HL-60 (cell line): ENCODE measurements at regions not wholly inside any gene's neighbourhood (a gene's known extent, or its start where the extent isn't known, plus 50 kb on each side); places are given as distances from the start of the nearest gene placed in this dataset.

Experiments
- DNase-seq, 2 experiments: peaks; one replicate each; pipeline ENCODE4 v3.0.0-alpha.2; 2010 to 2020; ENCODE audit warnings: low read depth in 1 of 2, low spot score in 1 of 2
- H3K27ac ChIP-seq: fragments of 250-450 bp; sonication (Bioruptor Pico); replicated peaks from 2 replicates; pipeline ENCODE4 v1.5.1; 2020; ENCODE audit warnings: mild to moderate bottlenecking, moderate library complexity
- H3K27me3 ChIP-seq: fragments of 250-450 bp; sonication (Bioruptor Pico); 2 replicates; pipeline ENCODE4 v1.5.1; 2021; ENCODE audit warnings: mild to moderate bottlenecking, moderate library complexity; ENCODE audit not compliant: insufficient read depth, poor library complexity, severe bottlenecking
- H3K4me3 ChIP-seq: replicated peaks from 2 replicates; pipeline ENCODE4 v1.5.1; 2011; ENCODE audit warnings: mild to moderate bottlenecking, control low read depth, low read length; ENCODE audit not compliant: insufficient read depth
- GABPA ChIP-seq: IDR thresholded peaks from 2 replicates; pipeline ENCODE4 v1.6.1; 2012; ENCODE audit warnings: low read depth
- POLR2AphosphoS5 ChIP-seq: IDR thresholded peaks from 2 replicates; pipeline ENCODE4 v1.6.1; 2012; ENCODE audit warnings: low read depth
- SPI1 ChIP-seq: IDR thresholded peaks from 2 replicates; pipeline ENCODE4 v1.6.1; 2012; ENCODE audit warnings: low read depth, mild to moderate bottlenecking, borderline replicate concordance
- TF ChIP-seq, protein P1 (sequence below): IDR thresholded peaks from 2 replicates; pipeline ENCODE4 v1.6.1; 2012; ENCODE audit warnings: low read depth; ENCODE audit not compliant: insufficient replicate concordance
- TF ChIP-seq, protein P2 (sequence below): IDR thresholded peaks from one replicate; pipeline ENCODE4 v1.5.1; 2011; ENCODE audit warnings: low read length, control low read depth, inconsistent platforms; ENCODE audit not compliant: insufficient read depth

DNA sequence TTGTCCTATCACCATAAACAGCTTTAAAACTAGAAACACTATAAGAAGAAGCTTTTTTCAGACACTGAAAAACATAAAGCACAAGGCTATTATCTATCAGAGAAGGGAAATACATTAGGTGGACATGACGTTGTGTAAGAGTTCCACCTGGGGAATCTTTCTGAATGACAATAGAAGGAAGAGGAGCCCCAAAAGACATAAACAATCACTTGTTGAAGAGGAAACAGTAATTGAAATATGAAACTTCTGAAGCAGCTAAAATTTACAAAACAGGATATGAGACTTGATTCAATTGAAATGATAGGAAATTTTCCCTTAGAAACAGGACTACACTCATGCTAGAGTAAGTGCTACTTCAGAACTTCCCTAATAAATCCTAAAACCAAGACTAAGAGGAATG, 933.6 kb downstream of the EFNA5 start:
- Histone ChIP-seq H3K27ac (no peak overlapping the region), H3K27me3 (no peaks in the 10 kb centered on the region), H3K4me3 (no peak overlapping the region)
- no peak for DNase-seq
- no peak for TF ChIP-seq SPI1

DNA sequence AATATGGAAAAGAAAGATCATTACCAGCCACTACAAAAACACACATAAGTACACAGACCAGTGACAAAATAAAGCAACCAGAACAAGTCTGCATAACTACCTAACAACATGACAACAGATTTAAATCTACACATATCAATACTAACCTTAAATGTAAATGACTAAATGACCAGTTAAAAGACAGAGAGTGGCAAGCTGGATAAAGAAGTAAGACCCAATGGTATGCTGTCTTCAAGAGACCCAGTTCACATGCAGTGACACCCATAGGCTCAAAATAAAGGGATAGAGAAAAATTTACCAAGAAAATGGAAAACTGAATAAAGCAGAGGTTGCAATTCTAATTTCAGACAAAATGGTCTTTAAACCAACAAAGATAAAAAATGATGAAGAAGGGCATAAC, 938.1 kb downstream of the EFNA5 start:
- Histone ChIP-seq H3K27me3 (no peaks in the 10 kb centered on the region), H3K4me3 (no peak overlapping the region), H3K27ac (no peak overlapping the region)
- DNase-seq, result no peak
- no peak for TF ChIP-seq GABPA
- TF ChIP-seq, protein P1, sequence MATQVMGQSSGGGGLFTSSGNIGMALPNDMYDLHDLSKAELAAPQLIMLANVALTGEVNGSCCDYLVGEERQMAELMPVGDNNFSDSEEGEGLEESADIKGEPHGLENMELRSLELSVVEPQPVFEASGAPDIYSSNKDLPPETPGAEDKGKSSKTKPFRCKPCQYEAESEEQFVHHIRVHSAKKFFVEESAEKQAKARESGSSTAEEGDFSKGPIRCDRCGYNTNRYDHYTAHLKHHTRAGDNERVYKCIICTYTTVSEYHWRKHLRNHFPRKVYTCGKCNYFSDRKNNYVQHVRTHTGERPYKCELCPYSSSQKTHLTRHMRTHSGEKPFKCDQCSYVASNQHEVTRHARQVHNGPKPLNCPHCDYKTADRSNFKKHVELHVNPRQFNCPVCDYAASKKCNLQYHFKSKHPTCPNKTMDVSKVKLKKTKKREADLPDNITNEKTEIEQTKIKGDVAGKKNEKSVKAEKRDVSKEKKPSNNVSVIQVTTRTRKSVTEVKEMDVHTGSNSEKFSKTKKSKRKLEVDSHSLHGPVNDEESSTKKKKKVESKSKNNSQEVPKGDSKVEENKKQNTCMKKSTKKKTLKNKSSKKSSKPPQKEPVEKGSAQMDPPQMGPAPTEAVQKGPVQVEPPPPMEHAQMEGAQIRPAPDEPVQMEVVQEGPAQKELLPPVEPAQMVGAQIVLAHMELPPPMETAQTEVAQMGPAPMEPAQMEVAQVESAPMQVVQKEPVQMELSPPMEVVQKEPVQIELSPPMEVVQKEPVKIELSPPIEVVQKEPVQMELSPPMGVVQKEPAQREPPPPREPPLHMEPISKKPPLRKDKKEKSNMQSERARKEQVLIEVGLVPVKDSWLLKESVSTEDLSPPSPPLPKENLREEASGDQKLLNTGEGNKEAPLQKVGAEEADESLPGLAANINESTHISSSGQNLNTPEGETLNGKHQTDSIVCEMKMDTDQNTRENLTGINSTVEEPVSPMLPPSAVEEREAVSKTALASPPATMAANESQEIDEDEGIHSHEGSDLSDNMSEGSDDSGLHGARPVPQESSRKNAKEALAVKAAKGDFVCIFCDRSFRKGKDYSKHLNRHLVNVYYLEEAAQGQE, result no peak
- TF ChIP-seq POLR2AphosphoS5, result no peak
- TF ChIP-seq SPI1, result no peak
- TF ChIP-seq, protein P2, sequence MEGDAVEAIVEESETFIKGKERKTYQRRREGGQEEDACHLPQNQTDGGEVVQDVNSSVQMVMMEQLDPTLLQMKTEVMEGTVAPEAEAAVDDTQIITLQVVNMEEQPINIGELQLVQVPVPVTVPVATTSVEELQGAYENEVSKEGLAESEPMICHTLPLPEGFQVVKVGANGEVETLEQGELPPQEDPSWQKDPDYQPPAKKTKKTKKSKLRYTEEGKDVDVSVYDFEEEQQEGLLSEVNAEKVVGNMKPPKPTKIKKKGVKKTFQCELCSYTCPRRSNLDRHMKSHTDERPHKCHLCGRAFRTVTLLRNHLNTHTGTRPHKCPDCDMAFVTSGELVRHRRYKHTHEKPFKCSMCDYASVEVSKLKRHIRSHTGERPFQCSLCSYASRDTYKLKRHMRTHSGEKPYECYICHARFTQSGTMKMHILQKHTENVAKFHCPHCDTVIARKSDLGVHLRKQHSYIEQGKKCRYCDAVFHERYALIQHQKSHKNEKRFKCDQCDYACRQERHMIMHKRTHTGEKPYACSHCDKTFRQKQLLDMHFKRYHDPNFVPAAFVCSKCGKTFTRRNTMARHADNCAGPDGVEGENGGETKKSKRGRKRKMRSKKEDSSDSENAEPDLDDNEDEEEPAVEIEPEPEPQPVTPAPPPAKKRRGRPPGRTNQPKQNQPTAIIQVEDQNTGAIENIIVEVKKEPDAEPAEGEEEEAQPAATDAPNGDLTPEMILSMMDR, result no peak

GRCh38 chr5:106730912-106731311, 939.8 kb downstream of the EFNA5 start:
- H3K27ac ChIP-seq, result no peak overlapping the region
- H3K27me3 ChIP-seq, result no peaks in the 10 kb centered on the region
- DNase-seq, result no peak
- TF ChIP-seq, protein P1, result no peak
- TF ChIP-seq, protein P2, result no peak
- TF ChIP-seq GABPA, result no peak
- TF ChIP-seq POLR2AphosphoS5, result no peak
- TF ChIP-seq SPI1, result no peak
- H3K4me3 ChIP-seq, result no peak overlapping the region

GRCh38 chr5:106730506-106730905, 940.2 kb downstream of the EFNA5 start:
- no peak for DNase-seq
- Histone ChIP-seq H3K4me3 (no peak overlapping the region), H3K27me3 (no peaks in the 10 kb centered on the region), H3K27ac (no peak overlapping the region)
- TF ChIP-seq GABPA (no peak), SPI1 (no peak), POLR2AphosphoS5 (no peak)
- TF ChIP-seq, protein P1, result no peak
- TF ChIP-seq, protein P2, result no peak
